Esophagus squamous epithelium (tissue), 5 donors: ENCODE measurements at regions not wholly inside any gene's neighbourhood (a gene's known extent, or its start where the extent isn't known, plus 50 kb on each side); places are given as distances from the start of the nearest gene placed in this dataset.

ENCODE experiments used
- DNase-seq: peaks from one replicate; lab custom pipeline; 2025; lab: John Stamatoyannopoulos, UW
- H3K27ac ChIP-seq, 4 donors: fragments of 200-600 bp; sonication (generic); one replicate each; pipeline ENCODE4 v1.5.1; 2016 to 2019; ENCODE audit warnings: mild to moderate bottlenecking in 1 of 4
- H3K27me3 ChIP-seq, 4 donors: fragments of 200-600 bp; sonication (generic); 1 replicate in 3 of 4; 2 replicates in 1 of 4; pipeline versions ENCODE4 v1.5.1 to v1.6.0; 2017 to 2021; ENCODE audit warnings: antibody characterized with exemption in 1 of 4
- H3K36me3 ChIP-seq, 3 donors: fragments of 200-600 bp; sonication (generic); one replicate each; pipeline ENCODE4 v1.5.1; 2016 to 2019
- H3K4me1 ChIP-seq, 3 donors: fragments of 200-600 bp; sonication (generic); one replicate each; pipeline ENCODE4 v1.5.1; 2017 to 2019
- H3K4me3 ChIP-seq, 4 donors: fragments of 200-600 bp; sonication (generic); 1 replicate in 3 of 4; 2 replicates in 1 of 4; pipeline ENCODE4 v1.5.1; 2016 to 2019; ENCODE audit warnings: mild to moderate bottlenecking in 2 of 4, moderate library complexity in 1 of 4
- H3K9me3 ChIP-seq, 3 donors: fragments of 200-600 bp; sonication (generic); one replicate each; pipeline ENCODE4 v1.5.1; 2016 to 2019
- POLR2A ChIP-seq, 4 donors: fragments of 450-650 bp; IDR thresholded peaks; one replicate each; pipeline ENCODE4 v1.6.1; 2017; ENCODE audit warnings: antibody characterized with exemption in 4 of 4, mild to moderate bottlenecking in 4 of 4, moderate library complexity in 3 of 4
- WGBS, 2 donors: methylation state at CpG; one replicate each; pipeline ENCODE4 v1.1.5; 2018; 5-methylcytosine and 5-hydroxymethylcytosine counted together
- intact Hi-C: fragments of 100-400 bp; cut with DNase I; formaldehyde crosslinking; loops from one replicate; pipeline ENCODE4 v1.15.0; 2022
- TF ChIP-seq, protein P1 (sequence below), 6 experiments: fragments of 450-650 bp in 4 of 6; fragments of 200-600 bp in 2 of 6; sonication (generic) in 2 of 6; IDR thresholded peaks; one replicate each; pipeline ENCODE4 v1.5.1; 2016 to 2019; ENCODE audit warnings: antibody characterized with exemption in 6 of 6, mild to moderate bottlenecking in 4 of 6, moderate library complexity in 4 of 6
- donor health status: DM: yes; HTN: yes; CAD: no.

DNA sequence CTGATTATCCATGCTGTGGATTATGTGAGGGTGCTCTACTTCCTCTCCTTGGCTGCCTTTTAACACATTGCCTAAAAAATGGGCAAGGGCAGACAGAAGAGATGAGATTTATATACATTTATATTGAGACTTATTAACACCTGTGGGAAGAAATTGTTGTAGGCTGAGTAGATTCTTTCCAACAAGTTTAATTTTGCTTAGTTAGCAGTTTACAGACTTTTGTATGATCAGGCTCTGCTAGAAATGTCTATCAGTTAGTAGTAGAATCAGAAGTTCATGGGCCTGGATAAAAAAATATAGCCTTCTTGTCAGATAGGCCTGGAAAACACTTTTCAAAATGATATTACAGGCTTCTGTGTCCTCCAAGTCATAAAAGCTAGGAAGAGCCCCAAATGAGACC, 111.3 kb upstream of the LEF1 start:
- no peak overlapping the region for H3K4me3 ChIP-seq
- H3K27ac ChIP-seq = no peak overlapping the region
- no peaks in the 10 kb centered on the region for H3K36me3 ChIP-seq
- TF ChIP-seq, protein P1, sequence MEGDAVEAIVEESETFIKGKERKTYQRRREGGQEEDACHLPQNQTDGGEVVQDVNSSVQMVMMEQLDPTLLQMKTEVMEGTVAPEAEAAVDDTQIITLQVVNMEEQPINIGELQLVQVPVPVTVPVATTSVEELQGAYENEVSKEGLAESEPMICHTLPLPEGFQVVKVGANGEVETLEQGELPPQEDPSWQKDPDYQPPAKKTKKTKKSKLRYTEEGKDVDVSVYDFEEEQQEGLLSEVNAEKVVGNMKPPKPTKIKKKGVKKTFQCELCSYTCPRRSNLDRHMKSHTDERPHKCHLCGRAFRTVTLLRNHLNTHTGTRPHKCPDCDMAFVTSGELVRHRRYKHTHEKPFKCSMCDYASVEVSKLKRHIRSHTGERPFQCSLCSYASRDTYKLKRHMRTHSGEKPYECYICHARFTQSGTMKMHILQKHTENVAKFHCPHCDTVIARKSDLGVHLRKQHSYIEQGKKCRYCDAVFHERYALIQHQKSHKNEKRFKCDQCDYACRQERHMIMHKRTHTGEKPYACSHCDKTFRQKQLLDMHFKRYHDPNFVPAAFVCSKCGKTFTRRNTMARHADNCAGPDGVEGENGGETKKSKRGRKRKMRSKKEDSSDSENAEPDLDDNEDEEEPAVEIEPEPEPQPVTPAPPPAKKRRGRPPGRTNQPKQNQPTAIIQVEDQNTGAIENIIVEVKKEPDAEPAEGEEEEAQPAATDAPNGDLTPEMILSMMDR (IDR thresholded peaks at IDR 0.05) = no peak
- no peak for TF ChIP-seq POLR2A (IDR thresholded peaks at IDR 0.05)
- no peak for DNase-seq
- no peaks in the 10 kb centered on the region for H3K4me1 ChIP-seq
- intact Hi-C loops = no loop called here
- no peaks in the 10 kb centered on the region for H3K27me3 ChIP-seq
- no peaks in the 10 kb centered on the region for H3K9me3 ChIP-seq

GRCh38 chr4:108276690-108277089, 108.0 kb upstream of the LEF1 start:
- intact Hi-C loops = no loop called here
- Histone ChIP-seq H3K27ac (no peak overlapping the region), H3K4me3 (no peak overlapping the region), H3K27me3 (no peaks in the 10 kb centered on the region), H3K36me3 (no peaks in the 10 kb centered on the region), H3K9me3 (no peaks in the 10 kb centered on the region), H3K4me1 (no peaks in the 10 kb centered on the region)
- WGBS, 2 donors = 55 to 68% methylated on average over 2 to 3 of the region's 3 CpGs
- DNase-seq = no peak
- TF ChIP-seq, protein P1 (IDR thresholded peaks at IDR 0.05) = no peak
- TF ChIP-seq POLR2A (IDR thresholded peaks at IDR 0.05) = no peak

GRCh38 chr4:108272986-108273385, 104.3 kb upstream of the LEF1 start:
- TF ChIP-seq POLR2A (IDR thresholded peaks at IDR 0.05) = no peak
- TF ChIP-seq, protein P1 (IDR thresholded peaks at IDR 0.05) = no peak
- no peaks in the 10 kb centered on the region for H3K9me3 ChIP-seq
- H3K27ac ChIP-seq = no peak overlapping the region
- no peak overlapping the region for H3K4me3 ChIP-seq
- intact Hi-C loops = no loop called here
- no peaks in the 10 kb centered on the region for H3K36me3 ChIP-seq
- no peaks in the 10 kb centered on the region for H3K27me3 ChIP-seq
- H3K4me1 ChIP-seq = no peaks in the 10 kb centered on the region
- no peak for DNase-seq

- no peaks in the 10 kb centered on the region for H3K27me3 ChIP-seq
- TF ChIP-seq POLR2A (IDR thresholded peaks at IDR 0.05) = no peak
- TF ChIP-seq, protein P1 (IDR thresholded peaks at IDR 0.05) = no peak
- H3K36me3 ChIP-seq = no peaks in the 10 kb centered on the region
- H3K9me3 ChIP-seq = no peaks in the 10 kb centered on the region
- H3K4me1 ChIP-seq = no peaks in the 10 kb centered on the region
- no peak for DNase-seq
- no peak overlapping the region for H3K4me3 ChIP-seq
- 50 to 56% methylated on average over 2 of the region's 2 CpGs for WGBS, 2 donors
- no peak overlapping the region for H3K27ac ChIP-seq
- intact Hi-C loops = no loop called here
Observed at GRCh38 chr4:108272561-108272960, 103.8 kb upstream of the LEF1 start.

GRCh38 chr4:108272046-108272445, 103.3 kb upstream of the LEF1 start:
- no peak for TF ChIP-seq POLR2A (IDR thresholded peaks at IDR 0.05)
- H3K27me3 ChIP-seq = no peaks in the 10 kb centered on the region
- intact Hi-C loops = no loop called here
- no peaks in the 10 kb centered on the region for H3K9me3 ChIP-seq
- H3K4me3 ChIP-seq = no peak overlapping the region
- no peaks in the 10 kb centered on the region for H3K36me3 ChIP-seq
- no peak overlapping the region for H3K27ac ChIP-seq
- DNase-seq = no peak
- WGBS, 2 donors = 49 to 66% methylated on average over 3 of the region's 3 CpGs
- no peaks in the 10 kb centered on the region for H3K4me1 ChIP-seq
